Fibroblast of upper back skin (primary cell): ENCODE measurements at regions not wholly inside any gene's neighbourhood (a gene's known extent, or its start where the extent isn't known, plus 50 kb on each side); places are given as distances from the start of the nearest gene placed in this dataset.

Experiments used
- DNase-seq: peaks from one replicate; pipeline ENCODE4 v3.0.0-alpha.2; 2013

DNA sequence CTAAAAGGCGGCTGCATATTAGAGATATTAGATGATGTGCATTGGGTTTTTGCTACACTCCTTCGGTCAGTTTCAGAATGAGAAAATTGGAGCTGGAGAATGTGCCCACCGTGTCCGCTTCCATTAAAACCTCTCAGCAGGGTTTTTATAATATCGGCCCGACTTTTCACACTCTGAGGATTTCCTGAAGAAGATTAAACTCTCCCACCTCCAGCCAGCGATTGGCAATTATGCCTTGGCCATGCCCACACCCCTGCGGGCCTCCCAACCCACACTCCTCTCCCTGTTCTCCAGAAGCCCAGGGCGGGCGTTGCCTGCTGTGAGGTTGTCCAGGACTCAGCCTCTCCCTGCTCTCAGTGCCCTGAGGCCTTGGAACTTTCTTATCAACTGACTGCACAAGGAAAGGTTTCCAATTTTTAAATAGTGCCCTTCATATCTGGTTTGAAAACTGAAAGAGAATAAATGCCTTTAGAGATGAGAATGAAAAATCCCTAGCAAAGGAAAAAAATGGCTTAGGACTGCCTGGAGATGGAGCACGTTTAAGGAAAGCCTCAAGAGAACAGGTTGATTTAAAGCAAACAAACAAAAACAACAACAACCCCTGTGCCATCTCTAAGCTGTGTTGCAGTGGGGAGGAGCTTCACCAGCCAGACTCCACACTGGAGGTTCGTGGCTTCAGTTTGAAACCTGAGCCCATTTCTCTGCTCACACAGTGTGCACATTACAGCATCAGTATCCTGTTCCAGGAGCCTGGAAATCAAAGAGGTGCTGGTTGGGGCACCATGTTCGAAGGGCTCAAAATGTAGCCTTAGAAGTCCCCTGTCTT is 292.9 kb downstream of the NSG2 start:
- DNase-seq: no peak

DNA sequence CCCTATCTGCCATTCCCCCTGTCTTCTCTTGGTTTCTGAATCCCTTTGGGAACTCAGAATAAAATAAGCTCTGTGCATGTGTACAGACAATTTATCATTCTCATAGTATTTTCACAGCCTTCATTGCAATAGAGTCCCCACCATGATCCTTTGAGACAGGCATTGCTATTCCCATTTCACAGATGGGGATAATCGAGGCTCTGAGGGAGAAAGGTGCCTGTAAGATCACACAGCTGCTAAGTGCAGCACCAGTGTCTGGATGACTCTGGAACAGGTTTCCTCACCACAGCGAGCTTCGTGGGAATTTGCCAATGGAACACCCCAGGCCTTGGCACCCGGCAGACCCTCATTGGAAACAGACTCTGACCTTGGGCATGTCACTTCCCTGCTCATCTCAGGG is 293.6 kb downstream of the NSG2 start:
- no peak for DNase-seq

DNA sequence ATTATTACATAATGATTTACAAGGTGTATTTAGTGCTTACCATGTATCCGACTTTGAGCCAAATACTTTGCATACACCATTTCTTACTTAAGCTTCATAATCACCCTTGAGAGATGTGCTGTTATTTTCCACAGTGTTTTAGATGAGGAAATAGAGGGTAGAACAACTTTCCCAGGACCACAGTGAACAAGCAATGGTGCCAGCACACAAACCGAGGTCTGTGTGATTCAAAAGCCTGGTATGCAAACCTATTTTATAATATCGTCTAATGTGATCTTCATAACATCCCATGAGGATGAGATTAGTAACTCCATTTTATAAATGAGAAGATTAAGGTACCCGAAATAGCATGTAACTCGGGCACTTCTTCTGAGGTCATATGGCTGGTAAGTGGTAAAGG is 294.7 kb downstream of the NSG2 start:
- peak; percentile 43 for DNase-seq

DNA sequence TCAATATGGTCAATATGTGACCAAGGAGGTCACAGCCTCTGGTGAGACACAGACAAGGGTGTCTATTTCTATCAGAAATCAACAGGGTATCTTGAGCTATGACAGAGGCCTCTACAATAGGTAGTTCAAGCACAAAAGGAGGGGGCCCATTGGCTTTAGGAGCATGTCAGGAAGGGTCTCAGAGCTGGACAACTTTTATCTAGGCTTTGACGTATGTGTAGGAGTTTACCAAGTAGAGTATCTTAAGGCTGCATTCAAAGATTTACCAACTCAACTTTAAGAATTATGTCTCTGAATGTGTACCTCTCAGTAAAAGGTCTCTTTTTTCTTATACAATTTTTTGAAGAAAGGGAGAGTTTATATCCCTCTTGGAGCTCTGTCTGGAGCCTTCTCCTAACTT is 297.2 kb downstream of the NSG2 start:
- no peak for DNase-seq

DNA sequence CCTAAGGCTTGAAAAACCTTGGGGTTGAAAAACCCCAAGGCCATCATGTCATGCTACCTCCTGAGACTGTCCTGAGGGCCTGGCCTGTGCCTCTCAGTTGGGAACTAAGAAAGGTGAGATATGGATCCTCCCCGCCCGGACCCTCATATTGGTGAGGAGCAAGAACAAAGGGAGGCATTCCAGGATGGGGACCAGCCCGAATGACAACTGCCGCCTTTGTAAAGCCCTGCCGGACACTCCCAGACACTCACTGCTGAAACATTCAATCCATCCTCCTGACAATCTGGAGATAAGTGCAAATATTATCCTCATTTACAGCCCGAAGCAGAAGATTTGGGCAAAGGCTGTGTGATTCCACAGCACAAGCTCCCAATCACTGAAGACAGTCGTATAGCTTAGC is 298.3 kb downstream of the NSG2 start:
- no peak for DNase-seq

DNA sequence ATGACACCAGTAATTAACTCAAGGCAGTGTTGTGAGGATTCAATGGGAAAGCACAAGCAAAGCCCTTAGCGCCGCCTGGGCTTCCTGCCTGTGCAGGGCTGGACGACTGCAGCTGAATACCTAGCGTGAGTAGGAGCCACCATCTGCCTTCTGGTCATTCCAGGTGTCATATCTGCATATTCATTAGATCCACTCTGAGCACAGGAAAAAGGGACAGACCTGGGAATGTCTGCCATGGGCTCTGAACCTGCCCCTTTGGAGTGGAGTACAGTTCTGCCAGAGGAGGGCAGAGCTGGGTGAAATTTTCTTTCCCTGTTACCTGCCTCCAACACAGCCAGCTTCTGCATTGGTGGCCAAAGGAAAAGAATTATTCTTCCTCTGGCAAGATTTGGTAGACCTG is 298.8 kb downstream of the NSG2 start:
- DNase-seq: no peak

DNA sequence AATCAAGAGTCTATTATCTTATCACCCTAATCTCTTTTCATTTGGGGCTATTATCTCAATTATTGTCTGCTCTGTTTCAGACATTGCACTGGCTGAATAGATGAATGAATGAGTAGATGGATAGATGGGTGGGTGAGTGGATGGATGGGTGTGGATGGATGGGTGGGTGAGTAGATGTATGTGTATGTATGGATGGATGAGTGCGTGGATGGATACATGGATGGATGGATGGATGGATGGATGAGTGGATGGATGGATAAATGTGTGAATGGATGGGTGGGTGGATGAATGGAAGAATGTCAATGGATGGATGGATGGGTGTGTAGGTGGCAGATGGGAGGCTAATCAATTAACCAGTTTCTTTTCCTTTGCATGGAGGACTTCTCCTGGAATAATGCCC is 301.7 kb downstream of the NSG2 start:
- DNase-seq: no peak

DNA sequence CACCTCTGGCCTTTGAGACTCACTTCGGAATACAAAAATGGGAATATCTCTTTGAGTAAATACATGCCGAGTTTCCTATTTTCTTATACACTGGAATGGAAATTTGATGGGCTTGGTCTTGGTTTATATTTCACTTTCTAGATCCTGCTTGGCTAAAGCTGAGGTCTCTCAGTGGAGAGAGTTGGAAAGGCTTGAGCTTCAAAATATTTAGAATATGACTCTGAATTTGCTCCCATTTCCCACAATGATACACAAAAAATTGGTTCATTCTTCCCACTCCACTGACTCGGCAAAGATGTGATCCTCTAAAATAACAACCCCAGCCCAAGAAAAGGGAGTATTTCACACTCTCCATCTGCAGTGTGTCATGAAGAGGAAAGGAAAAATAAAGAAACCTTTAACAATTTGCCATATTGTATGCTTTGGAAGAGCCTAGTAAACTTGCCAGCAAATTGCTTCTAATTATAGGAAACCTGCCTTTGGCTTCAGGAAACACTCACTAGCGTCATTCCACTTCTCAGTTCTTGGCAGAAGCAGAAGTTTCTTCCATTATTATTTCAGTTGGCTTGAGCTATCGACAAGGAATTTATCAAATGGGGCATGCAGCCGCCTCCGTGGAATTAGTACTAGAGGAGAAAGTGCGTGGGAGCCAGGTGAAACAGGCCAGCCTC is 302.9 kb downstream of the NSG2 start:
- peak; percentile 41 for DNase-seq

DNA sequence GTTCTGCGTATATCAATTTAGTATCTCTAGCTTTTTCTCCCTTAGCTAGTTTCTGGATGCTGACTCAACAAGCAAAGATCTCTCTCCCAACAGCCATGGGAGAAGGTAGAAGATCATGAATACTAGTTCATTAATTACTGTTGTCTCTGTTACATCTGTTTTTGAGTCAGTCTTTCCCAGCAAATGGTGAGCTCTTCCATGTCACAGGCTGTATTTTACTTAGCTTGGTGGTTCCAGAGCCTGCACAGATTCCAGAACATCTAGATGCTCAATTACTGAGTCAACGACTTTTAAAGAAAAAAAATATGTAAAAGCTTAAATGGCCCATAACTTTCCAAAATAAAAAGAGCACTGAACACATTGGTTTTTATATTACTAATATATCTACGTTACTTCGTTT is 307.2 kb downstream of the NSG2 start:
- no peak for DNase-seq

DNA sequence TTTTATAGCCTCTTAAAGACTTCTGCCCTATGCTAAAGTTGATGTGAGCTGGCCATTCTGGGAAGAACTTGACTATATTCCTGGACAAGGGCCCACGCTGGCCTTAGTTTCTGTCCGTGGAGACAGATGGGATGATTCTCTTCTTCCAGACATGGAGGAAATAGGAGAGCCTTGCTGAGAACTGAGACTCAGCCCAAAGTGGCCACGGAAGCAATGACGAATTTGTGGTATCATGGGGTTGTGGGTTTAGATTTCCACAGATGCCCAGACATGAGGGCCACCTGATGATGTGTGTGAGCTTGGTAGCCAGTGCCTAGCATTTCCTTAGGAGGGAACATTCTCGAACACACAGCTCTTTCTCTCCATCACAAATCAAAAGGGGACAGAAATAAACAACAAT is 309.1 kb downstream of the NSG2 start:
- no peak for DNase-seq

DNA sequence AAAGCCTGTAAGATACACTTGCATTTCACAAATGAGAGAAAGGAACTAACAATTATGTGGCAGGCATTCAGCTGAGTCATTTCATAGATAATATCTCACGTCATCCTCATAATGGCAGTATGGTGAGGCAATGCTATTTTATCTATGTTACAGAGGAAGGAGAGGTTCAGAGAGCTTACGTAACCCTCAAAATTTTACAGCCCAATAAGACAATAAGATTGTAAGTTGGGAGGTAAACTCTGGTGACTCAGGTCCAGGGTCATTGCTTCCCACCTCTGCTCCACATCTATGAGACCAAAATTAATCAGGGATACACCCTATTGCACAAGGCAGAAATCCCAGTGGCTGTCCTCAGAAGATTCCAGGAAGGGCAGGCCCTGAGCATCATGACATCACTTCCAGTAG is 309.7 kb downstream of the NSG2 start:
- DNase-seq: peak; percentile 81

DNA sequence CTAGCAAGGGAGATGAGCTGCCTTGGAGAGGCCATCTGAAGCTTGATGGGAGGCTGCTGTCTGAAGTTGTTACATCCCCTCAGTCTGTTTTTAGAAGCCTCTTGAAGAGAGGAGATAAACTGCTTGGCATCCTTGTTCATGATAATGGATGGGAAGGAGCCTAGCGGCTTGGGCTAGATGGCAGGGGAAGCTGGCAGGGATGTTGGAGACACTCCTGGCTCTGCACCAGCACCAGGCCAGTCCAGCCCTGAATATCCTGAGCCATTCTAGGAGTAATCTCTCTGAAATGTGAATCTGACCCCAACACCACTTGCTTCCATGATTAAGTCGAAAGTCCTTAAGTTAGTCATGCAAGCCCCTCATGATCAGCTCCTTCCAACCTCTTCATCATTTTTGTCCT is 310.5 kb downstream of the NSG2 start:
- DNase-seq: no peak

DNA sequence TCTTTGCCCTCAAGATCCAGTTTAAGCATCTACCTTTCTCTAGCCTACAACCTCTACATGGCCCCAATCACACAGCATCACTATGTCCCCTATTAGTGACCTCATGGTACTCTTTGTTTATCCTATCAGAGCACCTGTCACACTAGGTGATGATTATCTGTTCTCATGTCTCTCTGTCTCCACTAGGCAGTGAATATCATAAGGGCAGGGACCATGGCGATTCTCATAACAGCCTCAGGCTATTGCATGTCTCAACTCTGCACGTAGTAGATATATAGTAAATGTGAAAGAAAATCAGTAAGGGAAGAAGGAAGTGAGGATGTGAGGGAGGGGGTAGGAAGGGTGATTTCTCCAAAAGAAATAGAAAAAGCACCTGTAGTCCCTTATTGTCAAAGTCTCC is 311.0 kb downstream of the NSG2 start:
- DNase-seq: no peak

DNA sequence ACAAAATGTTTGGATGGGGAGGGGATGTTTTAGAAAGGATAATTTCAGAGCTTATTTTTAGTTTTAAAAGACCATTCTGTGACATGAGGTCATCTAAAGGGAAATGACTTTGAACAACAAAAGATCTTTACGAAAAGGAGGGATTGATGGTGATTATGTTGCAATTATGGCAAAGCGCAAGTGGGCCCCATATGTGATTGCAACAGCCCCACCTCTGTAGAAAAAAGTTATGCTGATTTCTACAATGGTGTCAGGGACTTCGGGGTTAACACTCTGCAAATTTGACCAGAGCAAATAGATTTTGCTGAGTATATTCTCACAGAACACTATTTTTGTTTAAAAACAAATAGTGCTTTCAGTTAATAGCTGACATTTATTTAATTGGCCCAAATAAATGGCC is 312.8 kb downstream of the NSG2 start:
- DNase-seq: no peak

DNA sequence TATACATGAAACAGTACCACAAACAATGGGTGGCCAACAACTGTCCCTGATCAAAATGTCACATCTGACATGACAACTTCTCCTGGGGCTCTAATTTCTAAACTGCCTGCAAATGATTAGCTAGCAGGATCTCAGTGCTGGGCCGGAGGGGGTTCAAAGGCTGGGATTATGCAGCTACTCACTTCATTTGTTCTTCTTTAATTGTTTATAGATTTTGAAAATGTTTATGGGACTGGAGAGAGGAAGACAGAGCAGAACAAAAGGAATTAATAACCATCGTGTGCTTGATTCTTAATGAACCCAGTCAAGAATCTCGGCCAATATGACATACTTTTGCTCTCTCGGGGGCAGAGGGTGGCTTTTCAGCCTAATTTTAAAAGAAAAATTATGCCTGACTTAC is 313.6 kb downstream of the NSG2 start:
- DNase-seq: no peak

DNA sequence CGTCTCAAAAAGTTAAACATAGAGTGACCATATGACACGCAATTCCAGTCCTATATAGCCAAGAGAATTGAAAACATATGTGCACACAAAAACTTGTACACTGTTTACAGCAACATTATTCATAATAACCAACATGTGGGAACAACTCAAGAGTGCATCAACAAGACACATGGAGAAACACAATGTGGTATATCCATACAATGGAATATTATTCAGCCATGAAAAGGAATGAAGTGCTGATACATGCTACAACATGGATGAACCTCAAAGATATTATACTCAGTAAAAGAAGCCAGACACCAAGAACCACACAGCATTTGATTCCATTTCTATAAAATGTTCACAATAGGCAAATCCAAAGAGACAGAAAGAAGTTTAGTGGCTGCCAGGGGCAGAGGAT is 317.0 kb downstream of the NSG2 start:
- no peak for DNase-seq

DNA sequence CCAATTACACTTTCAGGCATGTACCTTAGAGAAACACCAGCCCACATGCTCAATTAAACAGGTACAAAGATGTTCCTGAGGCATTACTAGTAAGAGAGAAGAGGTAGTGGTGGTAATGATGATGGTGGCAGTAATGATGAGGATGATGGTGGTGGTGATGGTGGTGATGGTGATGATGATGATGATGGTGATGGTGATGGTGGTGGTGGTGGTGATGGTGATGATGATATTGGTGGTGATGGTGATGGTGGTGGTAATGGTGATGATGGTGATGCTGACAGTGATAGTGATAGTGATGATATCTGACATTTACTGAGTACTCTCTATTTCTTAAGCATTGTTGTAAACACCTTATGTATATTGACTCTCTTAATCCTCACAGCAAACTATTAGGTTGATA is 318.4 kb downstream of the NSG2 start:
- DNase-seq: no peak

DNA sequence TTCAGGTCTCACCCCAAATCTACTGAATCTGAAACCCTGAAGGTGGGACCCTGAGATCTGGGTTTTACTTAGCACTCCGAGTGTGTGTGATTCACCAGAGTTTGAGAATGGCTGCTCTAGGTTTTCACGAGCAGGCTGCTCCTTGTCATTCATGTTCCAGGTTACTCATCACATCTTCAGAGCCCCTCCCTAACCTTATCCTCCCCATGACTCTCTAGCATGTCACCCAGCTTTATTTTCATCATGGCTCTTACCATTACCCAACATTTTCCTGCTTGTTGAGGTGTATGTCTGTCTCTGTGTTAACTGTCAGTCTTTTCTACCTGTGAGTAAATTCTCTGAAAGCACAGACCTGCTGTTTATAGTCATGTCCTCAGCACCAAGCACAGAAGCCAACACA is 319.2 kb downstream of the NSG2 start:
- DNase-seq: no peak

DNA sequence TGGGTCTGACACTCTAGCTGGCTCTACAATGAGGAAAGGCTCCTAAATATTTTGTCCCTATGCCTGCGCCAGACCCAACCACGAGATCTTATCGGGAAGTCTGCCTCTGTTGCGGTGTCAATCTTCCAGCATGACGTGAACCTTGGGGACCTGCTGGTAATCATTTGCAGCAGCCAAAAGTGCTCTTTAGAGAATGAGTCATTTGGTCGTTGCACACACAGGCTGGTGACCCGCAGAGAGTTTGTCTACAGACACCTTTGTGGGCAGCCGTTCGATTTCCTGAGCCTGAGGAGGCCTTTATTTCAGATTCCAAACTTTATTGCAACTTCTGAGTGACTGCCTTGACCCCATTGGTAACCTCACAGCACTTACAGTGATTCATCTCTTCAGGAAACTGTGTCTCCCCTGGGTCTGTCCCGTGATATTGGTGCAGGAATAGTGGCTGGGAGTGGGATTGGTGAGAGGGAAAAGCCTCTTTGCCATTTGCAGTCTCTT is 326.1 kb downstream of the NSG2 start:
- DNase-seq: peak; percentile 80

DNA sequence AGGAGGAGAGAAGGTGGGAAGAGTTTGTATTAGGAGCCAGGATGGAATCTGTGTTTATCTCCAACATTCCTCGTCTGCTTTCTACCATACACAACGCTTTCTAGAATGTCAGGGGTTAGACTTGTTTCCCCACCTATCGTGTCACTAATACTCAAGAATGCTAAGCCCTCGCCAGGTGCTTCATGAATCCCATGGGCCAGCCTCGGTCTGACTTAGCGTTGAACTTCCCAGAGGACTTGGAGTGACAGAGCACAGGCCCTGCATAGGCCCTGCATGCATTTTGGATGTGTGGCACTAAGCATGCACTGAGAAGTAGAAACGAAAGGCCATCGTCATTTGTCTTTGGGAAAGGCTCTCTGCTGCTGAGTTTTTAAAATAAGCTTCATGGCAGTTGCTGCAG is 328.7 kb downstream of the NSG2 start:
- DNase-seq: no peak

DNA sequence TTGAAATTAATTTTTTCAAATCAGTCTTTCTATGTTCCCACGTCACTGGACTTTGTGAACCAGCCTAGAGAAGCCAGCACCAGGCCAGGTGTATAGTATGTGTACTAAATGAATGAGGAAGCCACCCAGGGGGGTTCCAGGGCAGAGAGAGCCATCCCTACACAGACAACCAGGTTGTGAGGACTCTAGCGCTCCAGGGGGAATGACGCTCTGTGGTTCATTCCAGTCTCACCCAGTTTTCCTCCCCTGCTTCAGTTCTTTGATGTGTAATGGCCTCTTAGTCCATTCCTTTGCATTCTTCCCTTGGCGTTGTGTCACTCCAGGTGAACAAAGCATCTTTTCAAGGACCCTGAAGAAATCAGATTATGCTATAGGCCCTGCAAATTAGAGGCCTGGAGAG is 330.6 kb downstream of the NSG2 start:
- no peak for DNase-seq

DNA sequence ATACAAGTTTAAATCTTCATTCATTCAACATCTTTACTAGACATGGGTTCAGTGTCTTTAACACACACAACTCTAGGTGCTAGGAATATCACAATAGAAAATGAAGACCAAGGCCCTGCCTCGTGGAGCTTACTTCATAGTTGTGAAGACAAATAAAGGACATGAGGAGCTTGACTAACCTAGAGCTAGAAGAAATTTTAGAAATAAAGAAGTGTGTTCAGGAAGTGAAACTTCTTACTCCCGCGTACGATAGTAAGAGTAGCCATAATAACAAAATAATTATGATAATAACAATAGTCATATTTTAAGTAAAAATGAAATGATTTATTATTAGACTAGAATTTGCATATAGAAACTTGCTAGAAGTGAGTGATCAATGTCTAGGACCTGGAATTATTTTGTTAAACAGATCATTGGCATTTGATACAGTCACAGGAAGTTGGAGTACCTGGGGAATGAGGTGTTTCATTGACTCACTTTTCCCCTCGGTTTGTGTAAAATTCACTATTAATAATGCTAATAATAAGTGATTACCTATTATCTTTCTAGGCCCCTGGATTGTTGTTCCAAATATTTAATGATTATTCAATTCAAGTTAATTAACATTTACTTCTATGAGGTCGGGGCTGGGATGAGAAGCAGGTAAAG is 331.3 kb downstream of the NSG2 start:
- no peak for DNase-seq

DNA sequence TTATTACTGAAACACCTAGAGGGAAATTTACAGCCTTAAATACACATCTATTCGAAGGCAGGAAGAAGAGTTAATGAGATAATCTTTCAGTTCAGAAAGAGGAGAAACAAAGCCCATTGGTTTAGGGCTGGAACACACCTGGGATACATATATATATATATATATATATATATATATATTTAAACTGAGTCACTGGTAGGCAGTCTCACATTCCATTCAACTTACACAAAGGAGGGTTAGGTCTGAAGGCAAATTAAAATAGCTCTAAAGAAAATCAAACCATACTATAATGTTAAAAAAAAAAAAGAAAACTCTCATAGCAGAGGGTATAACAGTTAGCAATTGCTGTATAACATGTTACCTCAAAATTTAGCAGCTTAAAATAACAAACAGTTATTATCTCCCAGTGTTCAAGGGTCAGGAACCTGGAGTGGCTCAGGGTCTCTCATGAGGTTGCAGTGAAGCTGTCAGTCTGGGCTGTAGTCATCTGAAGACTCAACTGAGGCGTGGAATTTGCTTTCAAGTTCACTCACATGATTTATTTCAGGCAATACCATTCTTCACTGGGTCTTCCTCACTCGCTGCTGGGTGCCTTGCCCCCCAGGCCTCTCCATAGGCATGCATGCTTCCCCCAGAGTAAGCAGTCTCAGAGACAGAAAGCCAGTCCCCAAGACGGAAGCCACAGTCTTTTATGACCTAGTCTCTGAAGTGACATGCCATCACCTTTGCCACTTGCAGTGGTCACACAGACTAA is 332.8 kb downstream of the NSG2 start:
- DNase-seq: peak; percentile 22
